Ramos (cell line): ENCODE measurements at regions not wholly inside any gene's neighbourhood (a gene's known extent, or its start where the extent isn't known, plus 50 kb on each side); places are given as distances from the start of the nearest gene placed in this dataset.
"Not testable (repeated sequence)": the region's sequence is repeated elsewhere in the genome, so short reads cannot be mapped to it uniquely, and the experiment has no call there.

Source experiments
- in situ Hi-C: fragments of 300-500 bp; cut with MboI; formaldehyde crosslinking; loops from one replicate; pipeline ENCODE4 v1.14.3; 2022; ENCODE audit warnings: low sequenced_read_pairs; ENCODE audit not compliant: unreplicated experiment

- in situ Hi-C loops: no loop called here
These were observed 442.5 kb upstream of the KLHL29 start for GRCh38 chr2:22942441-22942840.

- in situ Hi-C loops: no loop called here
These were observed 440.8 kb upstream of the KLHL29 start for GRCh38 chr2:22944143-22944542.

DNA sequence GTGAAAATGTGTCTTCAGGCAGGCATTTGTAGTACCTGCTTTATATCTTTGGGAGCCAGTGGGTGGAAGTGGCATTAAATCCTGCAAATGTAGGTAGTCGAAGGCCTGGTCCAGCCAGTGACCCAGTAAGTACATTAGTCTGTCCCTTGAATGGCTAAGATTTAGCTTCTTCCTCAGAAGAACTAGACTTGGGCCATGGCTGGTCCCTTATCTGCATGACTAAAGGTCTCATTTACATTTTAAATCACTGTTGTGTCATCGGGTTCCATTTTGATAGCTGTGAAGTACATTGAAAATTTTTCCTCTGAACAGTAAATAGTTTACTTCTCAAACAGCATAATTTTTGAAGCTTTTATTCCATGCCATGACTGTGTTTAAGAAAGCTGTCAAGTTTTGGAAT lies 438.4 kb upstream of the KLHL29 start:
- in situ Hi-C loops: no loop called here

DNA sequence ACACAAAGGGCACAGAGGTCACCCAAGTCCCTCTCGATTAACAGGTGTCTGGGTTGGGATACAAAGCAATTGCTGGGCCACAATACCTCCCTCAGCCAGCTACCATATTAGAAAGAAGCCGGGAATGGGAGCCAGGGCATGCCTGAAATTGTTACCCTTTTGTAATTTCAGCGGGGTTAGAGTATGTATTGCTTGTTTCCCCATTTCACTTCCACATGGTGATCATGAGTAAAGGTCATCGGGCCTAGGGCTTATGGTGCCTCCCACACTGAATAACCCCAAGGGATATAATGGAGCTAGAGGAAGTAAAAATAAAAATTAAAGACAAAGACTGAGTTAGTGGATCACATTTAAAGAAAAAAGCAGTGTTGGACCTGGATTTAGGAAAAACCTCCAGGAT lies 437.2 kb upstream of the KLHL29 start:
- in situ Hi-C loops: no loop called here

- in situ Hi-C loops: no loop called here
These were observed 434.5 kb upstream of the KLHL29 start for GRCh38 chr2:22950431-22950830.

DNA sequence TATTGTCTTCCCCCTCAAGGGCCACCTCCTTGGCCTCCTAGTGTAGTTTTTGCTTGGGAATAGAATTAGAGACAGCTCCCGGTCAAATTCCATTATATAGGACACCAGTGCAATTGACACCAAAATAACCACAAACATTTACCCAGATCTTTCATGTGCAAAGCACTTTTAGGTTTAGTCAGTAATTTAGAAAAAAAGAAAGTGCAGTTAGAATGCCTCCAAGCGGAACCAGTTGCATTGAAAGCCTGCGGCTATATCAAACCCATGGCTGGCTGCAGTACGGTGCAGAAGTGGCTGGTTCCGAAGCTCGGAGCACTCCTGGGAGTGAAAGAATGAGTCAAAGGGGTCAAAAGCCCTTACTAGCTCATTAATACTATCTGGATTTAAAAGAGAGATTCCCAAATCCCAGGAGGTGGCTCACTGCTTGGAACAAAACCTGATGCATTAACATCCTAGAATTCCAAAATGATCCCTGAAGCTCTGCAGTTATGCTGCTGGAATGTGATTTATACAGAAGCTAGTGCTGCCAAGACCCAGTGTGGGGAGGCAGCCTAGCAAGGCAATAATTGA lies 432.2 kb upstream of the KLHL29 start:
- in situ Hi-C loops: no loop called here

DNA sequence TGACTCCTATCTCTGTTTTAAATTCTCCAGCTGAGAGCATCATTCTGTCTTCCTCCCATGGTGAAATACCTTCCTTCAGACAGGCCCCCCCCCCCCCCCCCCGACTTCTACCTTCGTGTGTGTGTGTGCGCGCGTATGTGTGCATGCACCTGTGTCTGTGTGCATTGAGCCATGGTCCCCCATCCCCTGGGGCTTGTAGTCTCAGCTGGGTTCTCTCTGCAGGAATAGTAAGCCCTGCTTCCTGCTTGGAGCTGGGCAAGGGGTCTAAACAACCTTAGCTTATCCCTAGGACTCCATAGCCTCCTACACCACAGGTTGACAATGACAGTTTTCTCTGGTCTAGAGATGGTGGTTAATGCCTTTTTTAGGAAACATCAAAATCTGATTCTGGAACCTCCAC lies 427.5 kb upstream of the KLHL29 start:
- in situ Hi-C loops: no loop called here

GRCh38 chr2:22958308-22958707 lies 426.7 kb upstream of the KLHL29 start:
- in situ Hi-C loops: no loop called here

DNA sequence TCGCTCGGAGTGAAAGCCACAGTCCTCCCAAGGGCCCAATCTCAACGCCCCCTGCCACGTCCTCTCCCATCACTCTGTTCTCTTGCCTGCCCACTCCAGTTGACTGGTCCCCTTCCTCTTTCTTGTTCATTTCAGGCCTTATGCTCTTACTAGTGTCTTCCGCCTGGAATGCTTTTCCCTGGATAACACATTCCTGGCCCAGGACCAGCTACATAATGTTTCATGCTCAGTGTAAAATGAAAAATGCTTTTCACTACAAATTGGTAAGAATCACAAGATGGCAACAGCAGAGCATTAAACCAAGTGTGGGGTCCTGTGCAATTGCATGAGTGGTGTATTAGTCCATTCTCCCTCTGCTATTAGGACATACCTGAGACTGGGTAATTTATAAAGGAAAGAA lies 417.2 kb upstream of the KLHL29 start:
- in situ Hi-C loops: no loop called here

DNA sequence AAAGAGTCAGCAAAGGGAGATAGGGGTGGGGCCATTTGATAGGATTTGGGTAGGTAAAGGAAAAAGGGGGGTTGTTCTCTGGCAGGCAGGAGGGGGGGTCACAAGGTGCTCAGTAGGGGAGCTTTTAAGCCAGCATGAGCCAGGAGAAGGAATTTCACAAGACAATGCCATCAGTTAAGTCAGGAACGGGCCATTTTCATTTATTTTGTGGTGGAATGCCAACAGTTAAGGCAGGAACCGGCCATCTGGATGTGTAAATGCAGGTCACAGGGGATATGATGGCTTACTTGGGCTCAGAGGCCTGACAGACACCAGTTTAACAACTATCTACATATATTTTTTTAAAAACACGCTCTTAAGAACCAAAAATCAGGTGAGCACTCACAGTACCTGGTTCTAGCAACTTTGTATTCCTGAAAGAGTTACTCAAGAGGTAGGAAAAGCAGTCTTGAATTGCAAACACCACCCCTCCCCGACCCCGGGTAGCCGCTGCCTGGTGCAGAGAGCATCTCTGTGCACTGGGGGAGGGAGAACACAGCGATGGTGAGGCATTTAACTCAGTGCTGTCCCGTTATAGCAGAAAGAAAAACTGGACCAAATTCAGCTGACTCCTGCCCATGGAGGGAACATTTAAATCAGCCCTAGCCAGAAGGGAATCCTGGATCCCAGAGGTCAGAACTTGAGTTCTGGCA lies 414.5 kb upstream of the KLHL29 start:
- in situ Hi-C loops: no loop called here

DNA sequence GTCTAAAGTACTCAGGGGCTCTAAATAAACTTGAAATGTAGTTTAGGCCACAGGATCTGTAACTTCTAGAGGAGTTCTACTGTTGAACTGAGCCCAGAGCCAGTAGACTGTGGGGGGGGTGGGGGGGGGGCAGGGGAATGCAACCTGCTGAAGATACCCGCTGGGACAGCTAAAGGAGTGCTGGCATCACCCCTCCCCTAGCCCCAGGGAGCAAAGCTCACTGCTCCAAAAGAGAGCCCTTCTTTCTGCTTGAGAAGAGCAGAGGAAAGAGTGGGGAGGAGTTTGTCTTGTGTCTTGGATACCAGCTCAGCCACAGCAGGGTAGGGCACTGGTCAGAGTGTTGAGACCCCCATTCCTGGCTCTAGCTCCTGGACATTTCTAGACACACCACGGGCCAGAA lies 414.0 kb upstream of the KLHL29 start:
- in situ Hi-C loops: no loop called here

DNA sequence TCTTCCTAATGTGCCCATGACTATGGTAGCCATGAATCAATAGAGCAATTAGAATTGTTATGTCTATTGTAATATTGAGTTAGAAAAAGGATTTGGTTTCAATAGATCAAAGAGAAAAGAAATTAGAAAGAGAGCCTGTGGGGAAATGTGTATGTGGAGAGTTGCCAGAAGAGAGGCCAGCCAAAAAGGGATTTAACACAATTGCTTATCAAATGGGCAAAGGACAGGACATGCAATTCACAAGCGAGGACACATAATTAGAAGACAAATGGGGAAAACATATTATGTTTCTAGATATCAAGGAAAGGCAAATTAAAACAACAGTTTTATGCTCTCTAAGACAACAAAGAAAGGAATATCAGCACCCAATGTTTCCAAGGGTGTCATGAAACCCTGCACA lies 403.2 kb upstream of the KLHL29 start:
- in situ Hi-C loops: no loop called here

DNA sequence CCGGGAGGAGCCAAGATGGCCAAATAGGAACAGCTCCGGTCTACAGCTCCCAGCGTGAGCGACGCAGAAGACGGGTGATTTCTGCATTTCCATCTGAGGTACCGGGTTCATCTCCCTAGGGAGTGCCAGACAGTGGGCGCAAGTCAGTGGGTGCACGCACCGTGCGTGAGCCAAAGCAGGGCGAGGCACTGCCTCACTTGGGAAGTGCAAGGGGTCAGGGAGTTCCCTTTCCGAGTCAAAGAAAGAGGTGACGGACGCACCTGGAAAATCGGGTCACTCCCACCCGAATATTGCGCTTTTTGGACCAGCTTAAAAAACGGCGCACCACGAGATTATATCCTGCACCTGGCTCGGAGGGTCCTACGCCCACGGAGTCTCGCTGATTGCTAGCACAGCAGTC lies 400.8 kb upstream of the KLHL29 start:
- in situ Hi-C loops: not testable (repeated sequence)

GRCh38 chr2:22990246-22990645 lies 394.7 kb upstream of the KLHL29 start:
- in situ Hi-C loops: no loop called here

- in situ Hi-C loops: no loop called here
These were observed 393.1 kb upstream of the KLHL29 start for GRCh38 chr2:22991844-22992243.

DNA sequence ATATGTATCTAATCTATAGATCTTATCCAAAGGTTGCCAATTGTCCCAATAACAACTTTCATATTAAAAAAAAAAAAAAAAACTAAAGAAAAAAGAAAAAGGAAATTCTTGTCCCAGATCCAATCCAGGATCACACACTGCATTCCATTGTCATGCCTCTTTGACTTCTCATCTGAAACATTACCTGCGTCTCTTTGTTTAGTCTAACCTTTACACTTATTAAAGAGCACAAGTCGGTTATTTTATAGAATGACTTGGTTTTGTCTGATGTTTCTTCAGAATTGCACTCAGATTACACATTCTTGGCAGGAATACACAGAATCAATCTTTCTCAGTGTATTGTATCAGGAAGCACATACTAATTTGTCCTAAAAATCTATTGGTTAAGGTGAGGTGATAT lies 392.5 kb upstream of the KLHL29 start:
- in situ Hi-C loops: no loop called here

DNA sequence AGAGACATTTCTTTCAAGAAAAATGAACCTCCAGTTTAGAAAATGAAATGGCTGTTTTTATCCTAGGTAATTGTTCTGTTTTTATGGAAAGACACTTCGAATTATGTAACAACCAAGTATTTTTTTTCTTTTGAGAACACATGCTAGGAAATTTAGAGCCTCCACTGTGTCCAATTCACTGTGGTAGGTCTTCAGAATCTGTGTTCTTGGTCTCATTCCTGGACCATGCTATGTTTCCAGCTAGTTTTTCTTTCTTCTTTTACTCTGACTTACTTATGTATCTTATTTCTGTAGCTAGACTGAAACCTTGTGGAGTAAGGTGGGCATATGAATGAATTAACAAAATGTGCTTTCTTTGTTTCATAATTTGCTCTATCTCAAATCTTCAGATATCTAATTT lies 391.7 kb upstream of the KLHL29 start:
- in situ Hi-C loops: no loop called here

DNA sequence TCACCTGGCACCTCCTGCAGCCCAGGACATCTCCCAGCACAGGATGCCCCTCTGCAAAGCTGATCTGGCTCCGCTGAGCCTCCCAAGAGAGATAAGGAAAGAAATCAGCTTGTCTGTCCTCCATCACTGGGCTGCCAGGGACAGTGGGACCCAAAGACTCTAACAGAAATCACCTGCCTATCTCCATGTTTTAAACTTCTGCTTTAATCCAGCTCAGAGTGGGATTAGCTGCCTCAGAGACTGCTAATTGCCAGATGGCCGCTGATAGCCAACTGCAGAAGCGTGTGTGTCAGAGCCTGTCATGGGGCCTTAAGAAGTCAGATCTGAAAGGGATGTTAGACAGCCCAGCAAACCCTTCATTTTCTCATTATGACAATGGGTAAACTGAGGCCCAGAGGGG lies 389.4 kb upstream of the KLHL29 start:
- in situ Hi-C loops: no loop called here

- in situ Hi-C loops: no loop called here
These were observed 388.1 kb upstream of the KLHL29 start for GRCh38 chr2:22996911-22997310.

GRCh38 chr2:22998359-22998758 lies 386.6 kb upstream of the KLHL29 start:
- in situ Hi-C loops: no loop called here

GRCh38 chr2:22999951-23000350 lies 385.0 kb upstream of the KLHL29 start:
- in situ Hi-C loops: no loop called here

GRCh38 chr2:23002234-23002633 lies 382.7 kb upstream of the KLHL29 start:
- in situ Hi-C loops: no loop called here
